Dendritic cell treated with granulocyte-macrophage colony-stimulating factor and Interleukin-4, amounts not matched to agents 40 ng/mL and 50 ng/mL, for 4 days (primary cell): ENCODE measurements at regions not wholly inside any gene's neighbourhood (a gene's known extent, or its start where the extent isn't known, plus 50 kb on each side); places are given as distances from the start of the nearest gene placed in this dataset.

ENCODE experiments used
- H3K27ac Mint-ChIP-seq: one replicate; pipeline ENCODE4 v1.8.0; 2022; ENCODE audit warnings: mild to moderate bottlenecking, mixed read lengths
- H3K27me3 Mint-ChIP-seq: one replicate; pipeline ENCODE4 v1.8.0; 2022; ENCODE audit warnings: mild to moderate bottlenecking, mixed read lengths
- H3K36me3 Mint-ChIP-seq: one replicate; pipeline ENCODE4 v1.8.0; 2022; ENCODE audit warnings: low read depth, mixed read lengths
- H3K4me1 Mint-ChIP-seq: one replicate; pipeline ENCODE4 v1.8.0; 2022; ENCODE audit warnings: low read depth, mixed read lengths
- H3K4me3 Mint-ChIP-seq: one replicate; pipeline ENCODE4 v1.8.0; 2022; ENCODE audit warnings: mild to moderate bottlenecking, moderate library complexity, mixed read lengths
- H3K9me3 Mint-ChIP-seq: one replicate; pipeline ENCODE4 v1.8.0; 2022; ENCODE audit warnings: mixed read lengths
- intact Hi-C: fragments of 100-400 bp; cut with micrococcal nuclease; formaldehyde crosslinking; loops from one replicate; pipeline ENCODE4 v1.15.0; 2022

DNA sequence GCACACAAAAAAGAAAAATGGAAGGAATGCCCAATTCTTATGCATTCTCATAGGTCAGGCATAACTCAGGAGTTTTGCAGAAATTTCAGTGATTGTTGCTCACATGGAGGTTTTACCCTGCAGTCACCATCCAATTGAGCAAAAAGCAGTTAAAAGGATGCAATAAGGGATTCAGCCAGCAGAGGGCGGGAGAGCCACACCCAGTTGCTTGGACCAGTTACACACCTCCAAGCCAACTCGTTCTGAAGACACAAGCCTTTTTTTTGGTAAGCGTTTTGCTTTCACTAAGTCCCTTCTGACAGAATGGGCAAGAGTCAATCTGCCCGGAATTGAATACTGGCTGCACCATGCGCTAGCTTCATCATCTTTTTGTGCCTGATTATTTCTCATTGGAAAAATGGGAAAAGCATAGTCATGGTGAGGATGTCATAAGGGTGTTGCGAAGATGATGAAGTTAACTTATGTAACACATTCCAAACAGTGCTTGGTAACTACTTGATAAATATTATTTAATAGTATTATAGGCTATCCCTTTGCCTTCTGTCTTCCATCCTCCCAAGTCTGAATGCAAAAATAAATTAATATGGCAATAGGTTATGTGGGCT lies 154.4 kb upstream of the SGO1 start:
- intact Hi-C loops: loop anchor here (1.0 kb wide), 1 partner anchor 1777 kb away; no protein-coding TSS in a partner anchor

DNA sequence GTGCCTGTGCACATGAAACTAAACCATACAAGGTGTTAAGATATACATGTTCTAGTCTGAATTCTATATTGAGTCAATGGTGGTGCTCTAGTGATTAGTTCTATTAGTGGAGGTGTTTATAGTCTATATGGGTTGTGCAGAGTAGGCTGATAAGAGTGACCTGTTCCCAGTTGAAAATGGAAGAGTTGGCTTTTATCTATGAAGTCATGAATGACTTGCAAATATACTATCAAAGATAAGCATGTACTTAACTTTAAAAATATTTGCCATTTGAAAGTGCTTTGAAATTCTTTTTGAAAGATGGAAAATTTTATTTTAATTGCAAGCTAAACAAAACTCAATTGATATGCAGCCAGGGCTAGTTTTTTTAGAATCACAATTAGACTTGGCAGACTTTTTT lies 150.6 kb upstream of the SGO1 start:
- H3K27ac Mint-ChIP-seq: no peak overlapping the region
- intact Hi-C loops: no loop called here

More for the DNA sequence above, 154.4 kb upstream of the SGO1 start:
- Mint-ChIP-seq H3K27ac (no peak overlapping the region), H3K4me1 (no peaks in the 10 kb centered on the region), H3K9me3 (no peaks in the 10 kb centered on the region), H3K36me3 (no peaks in the 10 kb centered on the region), H3K27me3 (no peaks in the 10 kb centered on the region), H3K4me3 (no peak overlapping the region)

DNA sequence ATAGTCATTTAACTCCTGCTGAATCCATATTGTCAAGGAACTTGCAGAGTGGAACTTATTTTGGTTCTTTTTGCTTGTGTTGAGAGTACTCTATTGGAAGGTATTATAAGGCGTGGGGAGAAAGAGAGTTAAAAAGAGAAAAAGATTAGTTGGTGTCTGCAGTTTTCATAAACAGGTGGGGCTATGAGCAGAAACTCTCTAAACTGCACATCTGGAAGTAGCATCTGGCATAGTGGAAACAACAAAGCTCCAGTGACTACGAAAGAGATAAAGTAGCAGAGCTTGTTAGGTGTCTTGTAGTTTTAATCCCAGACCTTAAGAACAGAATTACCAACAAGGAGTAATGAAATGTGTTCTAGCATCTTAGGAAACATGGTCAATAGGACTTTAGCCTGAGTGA lies 148.8 kb upstream of the SGO1 start:
- Mint-ChIP-seq H3K9me3 (no peaks in the 10 kb centered on the region), H3K4me3 (no peak overlapping the region), H3K27ac (no peak overlapping the region), H3K36me3 (no peaks in the 10 kb centered on the region), H3K27me3 (no peaks in the 10 kb centered on the region), H3K4me1 (no peaks in the 10 kb centered on the region)
- intact Hi-C loops: no loop called here

More for the DNA sequence above, 150.6 kb upstream of the SGO1 start:
- H3K27me3 Mint-ChIP-seq: no peaks in the 10 kb centered on the region
- H3K4me1 Mint-ChIP-seq: no peaks in the 10 kb centered on the region
- no peak overlapping the region for H3K4me3 Mint-ChIP-seq
- H3K36me3 Mint-ChIP-seq: no peaks in the 10 kb centered on the region
- no peaks in the 10 kb centered on the region for H3K9me3 Mint-ChIP-seq

DNA sequence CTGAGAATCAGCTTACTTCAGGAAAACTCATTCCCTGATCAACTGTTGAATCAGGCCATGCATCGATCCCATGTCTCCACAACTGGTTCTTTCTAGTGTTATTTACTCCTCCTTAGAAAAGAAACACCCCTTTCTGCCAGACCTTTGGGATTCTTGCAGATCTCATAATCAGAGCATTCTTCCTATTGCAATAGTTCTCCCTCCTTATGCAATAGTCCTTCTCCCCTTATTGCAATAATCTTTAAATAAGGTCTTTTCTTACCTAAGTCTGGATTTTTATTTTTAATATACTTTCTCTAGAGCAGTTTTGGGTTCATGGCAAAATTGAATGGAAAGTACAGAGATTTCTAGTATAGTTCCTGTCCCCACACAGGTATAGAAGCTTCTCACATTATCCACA lies 141.9 kb upstream of the SGO1 start:
- Mint-ChIP-seq H3K4me3 (no peak overlapping the region), H3K9me3 (no peaks in the 10 kb centered on the region), H3K36me3 (no peaks in the 10 kb centered on the region), H3K27ac (no peak overlapping the region), H3K27me3 (no peaks in the 10 kb centered on the region), H3K4me1 (peaks cover 18% of the 10 kb centered on the region)
- intact Hi-C loops: no loop called here

DNA sequence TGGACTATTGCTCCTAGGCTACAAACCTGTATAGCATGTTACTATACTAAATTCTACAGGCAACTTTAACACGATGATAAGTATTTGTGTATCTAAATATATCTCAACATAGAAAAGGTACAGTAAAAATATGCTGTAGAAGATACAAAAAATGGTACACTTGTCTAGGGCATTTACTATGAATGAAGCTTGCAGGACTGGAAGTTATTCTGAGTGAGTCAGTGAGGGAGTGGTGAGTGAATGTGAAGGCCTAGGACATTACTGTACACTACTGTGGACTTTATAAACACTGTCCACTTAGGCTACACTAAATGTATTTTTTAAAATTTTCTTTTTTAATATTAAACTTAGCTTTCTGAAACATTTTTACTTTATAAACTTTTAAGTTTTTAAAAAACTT lies 140.5 kb upstream of the SGO1 start:
- Mint-ChIP-seq H3K27ac (no peak overlapping the region), H3K9me3 (no peaks in the 10 kb centered on the region), H3K36me3 (no peaks in the 10 kb centered on the region), H3K27me3 (no peaks in the 10 kb centered on the region), H3K4me1 (peaks cover 18% of the 10 kb centered on the region), H3K4me3 (no peak overlapping the region)
- intact Hi-C loops: no loop called here

DNA sequence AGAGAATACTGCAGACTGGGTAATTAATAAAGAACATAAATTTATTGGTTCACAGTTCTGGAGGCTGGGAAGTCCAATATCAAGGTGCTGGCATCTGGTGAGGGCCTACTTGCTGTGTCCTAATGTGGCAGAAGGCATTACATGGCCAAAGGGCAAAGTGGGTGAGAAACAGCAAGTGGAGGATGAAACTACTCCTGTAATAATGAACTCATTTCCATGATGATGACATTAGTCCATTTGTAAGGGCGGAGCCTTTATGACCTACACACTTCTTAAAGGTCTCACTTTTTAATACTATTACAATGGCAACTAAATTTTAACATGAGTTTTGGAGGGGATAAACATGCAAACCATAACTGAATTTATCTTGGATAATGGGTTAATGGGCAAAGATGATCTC lies 139.6 kb upstream of the SGO1 start:
- Mint-ChIP-seq H3K9me3 (no peaks in the 10 kb centered on the region), H3K36me3 (no peaks in the 10 kb centered on the region), H3K4me3 (no peak overlapping the region), H3K27ac (no peak overlapping the region), H3K4me1 (peaks cover 18% of the 10 kb centered on the region), H3K27me3 (no peaks in the 10 kb centered on the region)
- intact Hi-C loops: no loop called here

DNA sequence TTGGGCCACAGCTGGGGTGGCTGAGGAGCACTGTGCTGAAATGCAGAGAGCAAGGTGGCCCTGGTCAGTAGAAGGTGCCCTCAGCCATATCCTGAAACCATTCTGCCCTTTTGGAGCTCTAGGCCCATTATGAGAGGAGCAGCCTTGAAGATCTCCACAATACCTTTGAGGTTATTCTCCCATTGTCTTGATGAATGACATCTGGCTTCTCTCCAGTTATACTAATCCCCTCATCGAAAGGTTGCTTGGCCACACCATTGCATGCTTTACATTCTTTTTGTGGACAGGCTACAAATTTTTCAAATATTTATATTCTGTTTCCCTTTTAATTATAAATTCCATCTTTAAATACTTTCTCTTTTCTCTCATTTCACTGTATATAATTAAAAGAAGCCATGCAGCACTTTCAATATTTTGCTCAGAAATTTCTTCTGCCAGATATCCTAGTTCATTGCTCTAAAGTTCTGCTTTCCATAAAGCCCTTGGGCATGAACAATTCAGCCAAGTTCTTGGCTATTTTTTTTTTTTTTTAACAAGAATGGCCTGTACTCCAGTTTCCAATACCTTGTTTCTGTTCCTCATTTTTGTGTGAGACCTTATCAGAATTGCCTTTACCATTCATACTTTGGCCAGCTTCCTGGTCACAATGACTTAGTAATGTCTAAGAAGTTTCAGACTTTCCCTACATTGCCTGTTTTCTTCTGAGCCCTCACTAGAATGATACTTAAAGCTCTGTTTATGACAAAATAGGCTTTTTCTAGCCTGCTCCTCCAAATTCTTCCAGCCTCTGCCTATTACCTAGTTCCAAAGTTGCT lies 138.9 kb upstream of the SGO1 start:
- intact Hi-C loops: no loop called here
- no peak overlapping the region for H3K27ac Mint-ChIP-seq
- peaks cover 24% of the 10 kb centered on the region for H3K4me1 Mint-ChIP-seq
- no peaks in the 10 kb centered on the region for H3K36me3 Mint-ChIP-seq
- H3K4me3 Mint-ChIP-seq: no peak overlapping the region
- no peaks in the 10 kb centered on the region for H3K9me3 Mint-ChIP-seq
- no peaks in the 10 kb centered on the region for H3K27me3 Mint-ChIP-seq

DNA sequence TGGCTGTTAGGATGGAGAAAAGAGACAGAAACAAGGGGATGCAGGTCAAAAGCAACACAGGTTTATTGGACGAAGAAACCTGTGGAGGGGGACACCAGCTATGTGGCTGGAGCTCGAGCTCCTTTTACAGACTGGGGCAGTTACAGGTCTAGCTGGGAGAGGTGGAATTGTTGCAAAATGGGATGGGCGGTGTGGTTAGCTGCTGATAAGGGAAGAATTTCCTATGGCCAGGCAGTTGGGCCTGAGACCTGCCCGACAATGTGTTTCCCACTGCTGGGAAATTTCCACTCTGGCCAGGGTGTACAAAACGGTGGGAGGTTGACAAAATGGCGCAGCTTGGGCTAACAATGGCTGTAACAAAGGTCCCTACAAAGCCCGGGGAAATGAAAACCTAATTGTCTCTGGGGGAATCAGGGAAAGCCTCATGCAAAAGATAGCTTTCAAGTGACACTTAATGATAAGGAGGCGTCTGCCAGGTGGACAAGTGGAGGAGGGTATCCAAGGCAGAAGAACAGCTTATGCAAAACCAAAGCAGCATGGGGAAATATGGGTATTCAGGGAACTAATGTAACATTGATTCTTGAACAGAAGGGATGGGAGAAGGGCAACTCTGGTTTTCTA lies 137.4 kb upstream of the SGO1 start:
- intact Hi-C loops: no loop called here
- H3K4me3 Mint-ChIP-seq: no peak overlapping the region
- H3K27me3 Mint-ChIP-seq: no peaks in the 10 kb centered on the region
- H3K27ac Mint-ChIP-seq: no peak overlapping the region
- peaks cover 33% of the 10 kb centered on the region for H3K4me1 Mint-ChIP-seq
- H3K36me3 Mint-ChIP-seq: no peaks in the 10 kb centered on the region
- no peaks in the 10 kb centered on the region for H3K9me3 Mint-ChIP-seq

DNA sequence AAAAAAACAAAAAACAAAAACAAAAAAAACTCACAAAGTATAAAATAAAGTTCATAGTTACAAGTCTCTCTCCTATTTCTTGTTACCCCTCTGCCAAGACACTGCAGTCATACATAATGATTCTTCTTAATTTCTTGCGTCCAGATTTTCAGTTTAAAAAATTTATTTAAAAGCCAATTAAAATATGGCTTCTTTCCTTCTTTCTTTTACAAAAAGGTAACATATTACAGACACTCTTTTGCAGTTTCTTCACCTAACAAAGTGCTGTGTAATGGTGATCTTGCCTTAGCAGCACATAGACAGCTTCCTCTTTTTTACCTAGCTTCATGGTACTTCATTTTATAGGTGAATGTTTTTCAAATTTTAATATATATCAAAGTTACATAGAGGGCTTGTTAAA lies 136.1 kb upstream of the SGO1 start:
- Mint-ChIP-seq H3K4me1 (peaks cover 33% of the 10 kb centered on the region), H3K9me3 (no peaks in the 10 kb centered on the region), H3K36me3 (no peaks in the 10 kb centered on the region), H3K27ac (no peak overlapping the region), H3K4me3 (no peak overlapping the region), H3K27me3 (no peaks in the 10 kb centered on the region)
- intact Hi-C loops: no loop called here

DNA sequence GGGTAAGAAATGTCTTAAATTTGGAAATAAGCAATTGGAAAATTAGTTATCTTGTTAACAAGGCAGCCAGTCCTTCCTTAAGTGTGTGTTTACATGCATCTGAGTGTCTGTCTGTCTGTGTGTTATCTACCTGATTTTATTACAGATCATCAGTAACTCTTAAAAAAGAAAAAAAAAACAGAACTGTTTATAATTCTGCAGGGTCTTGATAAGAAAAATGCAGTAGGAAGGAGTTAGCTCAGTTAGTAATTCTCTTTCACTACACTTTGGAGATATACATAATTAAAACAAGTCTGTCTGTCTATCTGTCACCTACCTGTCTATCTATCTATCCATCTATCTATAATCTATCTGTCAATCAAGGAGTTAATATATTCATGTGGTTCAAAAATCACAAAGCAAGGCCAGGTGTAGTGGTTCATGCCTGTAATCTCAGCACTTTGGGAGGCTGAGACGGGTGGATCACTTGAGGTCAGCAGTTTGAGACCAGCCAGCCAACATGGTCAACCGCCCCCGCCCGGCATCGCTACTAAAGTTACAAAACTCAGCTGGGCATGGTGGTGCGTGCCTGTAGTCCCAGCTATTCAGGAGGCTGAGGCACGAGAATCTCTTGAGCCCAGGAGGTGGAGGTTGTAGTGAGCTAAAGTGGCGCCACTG lies 135.5 kb upstream of the SGO1 start:
- no peak overlapping the region for H3K27ac Mint-ChIP-seq
- H3K36me3 Mint-ChIP-seq: no peaks in the 10 kb centered on the region
- H3K4me1 Mint-ChIP-seq: peaks cover 33% of the 10 kb centered on the region
- no peak overlapping the region for H3K4me3 Mint-ChIP-seq
- no peaks in the 10 kb centered on the region for H3K27me3 Mint-ChIP-seq
- intact Hi-C loops: no loop called here
- no peaks in the 10 kb centered on the region for H3K9me3 Mint-ChIP-seq

DNA sequence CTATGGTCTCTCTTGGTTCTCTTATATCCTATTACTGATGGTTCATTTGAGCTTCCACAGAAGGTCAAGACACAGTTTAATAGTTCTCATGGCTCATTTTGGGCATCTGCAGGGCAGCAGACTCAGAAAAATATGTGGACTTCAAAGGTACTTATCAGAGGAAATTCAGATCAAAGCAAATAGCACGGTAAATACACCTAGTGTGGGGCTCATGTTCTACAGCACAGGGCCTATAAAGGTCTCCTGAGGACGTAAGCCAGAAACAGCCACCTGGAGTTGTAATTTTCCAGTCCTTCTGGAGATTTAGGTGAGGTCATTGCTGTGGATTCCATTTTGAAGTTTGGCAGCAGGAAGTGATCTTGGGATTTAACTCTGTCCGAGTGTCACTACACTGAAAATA lies 134.5 kb upstream of the SGO1 start:
- no peaks in the 10 kb centered on the region for H3K9me3 Mint-ChIP-seq
- H3K27me3 Mint-ChIP-seq: no peaks in the 10 kb centered on the region
- H3K27ac Mint-ChIP-seq: peak overlapping the region; percentile 25
- intact Hi-C loops: no loop called here
- no peak overlapping the region for H3K4me3 Mint-ChIP-seq
- H3K4me1 Mint-ChIP-seq: peaks cover 31% of the 10 kb centered on the region
- no peaks in the 10 kb centered on the region for H3K36me3 Mint-ChIP-seq

DNA sequence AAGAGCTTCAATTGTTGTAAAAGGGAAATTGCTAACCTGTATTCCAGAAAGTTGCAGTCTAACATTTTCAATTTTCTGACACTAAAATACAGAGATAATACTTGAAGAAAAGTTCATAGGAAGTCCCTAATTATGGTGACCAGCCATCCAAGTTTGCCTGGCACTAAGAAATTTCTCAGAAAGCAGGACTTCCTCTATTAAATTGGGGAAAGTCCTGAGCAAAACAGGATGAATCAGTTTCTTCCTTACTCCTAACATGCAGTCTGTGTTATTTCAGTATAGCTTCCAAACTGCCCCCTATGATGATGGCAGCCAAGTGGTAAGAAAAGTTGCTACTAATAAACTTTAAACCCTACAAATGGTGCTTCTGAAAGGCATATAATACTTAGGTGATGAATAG lies 133.5 kb upstream of the SGO1 start:
- intact Hi-C loops: no loop called here
- Mint-ChIP-seq H3K4me1 (peaks cover 21% of the 10 kb centered on the region), H3K36me3 (no peaks in the 10 kb centered on the region), H3K9me3 (no peaks in the 10 kb centered on the region), H3K4me3 (no peak overlapping the region), H3K27ac (no peak overlapping the region), H3K27me3 (no peaks in the 10 kb centered on the region)

DNA sequence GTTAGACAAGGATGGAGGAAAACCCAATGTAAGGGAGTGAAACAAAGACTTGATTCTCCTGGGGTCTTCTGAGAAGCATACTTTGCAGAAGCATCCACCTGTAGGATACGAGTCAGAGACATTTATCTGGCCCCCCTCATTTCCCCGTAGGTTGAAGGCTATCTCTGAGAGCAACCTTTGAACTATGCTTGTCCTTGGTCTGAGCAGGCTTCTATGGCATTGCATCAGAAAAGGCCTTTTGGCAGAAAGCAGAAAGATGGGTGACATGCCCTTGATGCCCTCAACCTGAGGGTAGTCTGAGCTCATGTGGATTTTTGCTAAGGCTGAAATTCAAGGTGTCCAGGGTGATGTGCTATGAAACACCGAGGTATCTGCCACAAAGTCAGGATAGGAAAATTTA lies 131.6 kb upstream of the SGO1 start:
- Mint-ChIP-seq H3K4me1 (peaks cover 15% of the 10 kb centered on the region), H3K36me3 (no peaks in the 10 kb centered on the region), H3K27ac (no peak overlapping the region), H3K9me3 (no peaks in the 10 kb centered on the region), H3K4me3 (no peak overlapping the region), H3K27me3 (no peaks in the 10 kb centered on the region)
- intact Hi-C loops: no loop called here

DNA sequence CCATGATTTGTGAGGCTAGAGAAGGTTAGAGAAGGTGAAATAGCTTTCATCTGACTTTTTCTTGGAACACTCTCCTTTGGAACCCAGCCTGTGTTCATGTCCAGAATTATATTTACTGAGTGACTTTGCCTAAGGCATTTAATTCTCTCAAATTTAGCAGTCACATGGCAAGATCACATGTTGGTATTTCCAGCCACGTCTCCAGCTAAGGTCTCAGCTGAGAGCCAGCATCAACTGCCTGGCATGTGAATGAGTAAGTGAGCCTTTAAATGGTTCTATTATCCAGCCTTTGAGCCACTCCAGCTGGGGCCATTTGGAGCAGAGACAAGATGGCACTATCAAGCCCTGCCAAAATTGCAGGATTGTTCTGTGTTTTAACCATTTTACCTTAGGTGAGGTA lies 130.2 kb upstream of the SGO1 start:
- intact Hi-C loops: no loop called here
- H3K4me1 Mint-ChIP-seq: peaks cover 15% of the 10 kb centered on the region
- H3K36me3 Mint-ChIP-seq: no peaks in the 10 kb centered on the region
- H3K4me3 Mint-ChIP-seq: no peak overlapping the region
- no peaks in the 10 kb centered on the region for H3K27me3 Mint-ChIP-seq
- H3K27ac Mint-ChIP-seq: no peak overlapping the region
- H3K9me3 Mint-ChIP-seq: no peaks in the 10 kb centered on the region
